HG03460 (cell line): ENCODE measurements at regions not wholly inside any gene's neighbourhood (a gene's known extent, or its start where the extent isn't known, plus 50 kb on each side); places are given as distances from the start of the nearest gene placed in this dataset.

Experiments
- ATAC-seq: cut with Tn5 transposase; IDR thresholded peaks from one replicate; pipeline ENCODE4 v1.9.1; 2021; ENCODE audit not compliant: unreplicated experiment

GRCh38 chr14:86673523-86673969 lies 1143.6 kb downstream of the FLRT2 start:
- ATAC-seq: no peak

DNA sequence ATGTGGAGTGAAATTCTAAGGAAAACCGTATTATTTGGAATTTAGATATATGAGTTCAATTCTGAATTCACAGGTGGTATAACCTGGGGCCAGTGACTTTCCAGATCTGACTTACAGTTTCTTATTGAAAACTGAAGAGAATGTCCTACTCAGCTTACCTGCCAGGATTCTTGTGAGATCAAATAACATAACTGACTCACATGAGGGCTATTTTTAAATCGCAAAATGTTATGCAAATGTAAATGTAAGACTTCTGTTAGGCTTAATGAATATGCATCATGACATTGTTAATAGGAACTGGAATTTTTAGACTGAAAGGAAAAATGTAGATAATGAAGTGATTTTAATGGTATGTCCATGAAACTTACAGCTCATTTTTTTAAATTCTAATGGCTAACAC lies 1142.1 kb downstream of the FLRT2 start:
- ATAC-seq: no peak

DNA sequence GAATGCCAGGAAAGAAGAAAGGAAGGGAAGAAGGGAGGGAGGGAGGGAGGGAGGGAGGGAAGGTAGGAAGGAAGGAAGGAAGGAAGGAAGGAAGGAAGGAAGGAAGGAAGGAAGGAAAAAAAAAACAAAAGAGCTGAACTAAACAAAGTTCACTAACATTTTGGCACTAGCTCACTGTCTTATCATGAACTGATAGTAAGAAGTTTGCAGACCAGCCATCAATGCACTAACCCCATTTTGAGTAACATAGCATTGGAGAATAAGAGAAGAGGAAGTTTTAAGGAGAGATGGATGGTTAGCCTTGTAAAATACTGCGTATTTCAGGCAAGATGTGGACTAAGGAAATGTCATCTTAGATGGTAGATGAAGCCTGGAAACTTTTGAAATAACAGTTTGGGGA lies 1136.0 kb downstream of the FLRT2 start:
- no peak for ATAC-seq

DNA sequence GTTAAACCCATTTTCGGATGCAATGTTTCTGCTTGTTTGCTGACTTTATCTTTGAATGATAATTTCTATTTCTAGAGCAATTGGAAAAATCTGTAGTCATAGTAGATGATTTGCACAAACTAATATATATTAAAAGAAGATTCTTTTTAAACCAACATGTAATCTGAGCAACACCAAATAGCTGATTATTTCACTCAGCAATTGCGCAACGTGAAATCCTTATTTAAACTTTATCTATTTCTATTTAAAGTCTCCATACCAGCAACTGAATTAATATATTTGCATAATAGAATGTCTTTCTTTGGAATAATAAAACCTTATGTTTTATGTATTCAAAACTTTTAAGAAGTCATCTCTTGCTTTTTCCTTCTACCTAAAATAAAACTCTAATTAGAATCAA lies 1132.4 kb downstream of the FLRT2 start:
- ATAC-seq: no peak

- ATAC-seq: no peak
These were observed 1124.7 kb downstream of the FLRT2 start for GRCh38 chr14:86654558-86655184.

DNA sequence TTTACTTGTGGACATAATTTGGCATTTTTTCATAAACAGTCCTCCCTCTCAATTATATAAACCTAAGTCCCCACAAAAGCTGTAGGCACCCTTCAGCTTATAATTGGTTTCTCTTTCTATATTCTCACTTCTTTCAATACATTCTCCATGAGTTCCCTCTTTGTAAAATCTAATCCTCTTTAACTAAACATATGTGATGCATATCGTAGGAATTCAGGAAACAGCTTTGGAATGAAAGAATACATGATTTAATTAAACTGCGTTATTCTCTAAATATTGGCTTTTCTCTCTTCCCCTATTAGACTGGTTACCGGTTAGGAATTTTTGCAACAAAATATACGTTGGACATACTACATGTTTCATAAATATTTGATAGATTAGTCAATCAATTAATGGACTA lies 1122.6 kb downstream of the FLRT2 start:
- ATAC-seq: no peak

DNA sequence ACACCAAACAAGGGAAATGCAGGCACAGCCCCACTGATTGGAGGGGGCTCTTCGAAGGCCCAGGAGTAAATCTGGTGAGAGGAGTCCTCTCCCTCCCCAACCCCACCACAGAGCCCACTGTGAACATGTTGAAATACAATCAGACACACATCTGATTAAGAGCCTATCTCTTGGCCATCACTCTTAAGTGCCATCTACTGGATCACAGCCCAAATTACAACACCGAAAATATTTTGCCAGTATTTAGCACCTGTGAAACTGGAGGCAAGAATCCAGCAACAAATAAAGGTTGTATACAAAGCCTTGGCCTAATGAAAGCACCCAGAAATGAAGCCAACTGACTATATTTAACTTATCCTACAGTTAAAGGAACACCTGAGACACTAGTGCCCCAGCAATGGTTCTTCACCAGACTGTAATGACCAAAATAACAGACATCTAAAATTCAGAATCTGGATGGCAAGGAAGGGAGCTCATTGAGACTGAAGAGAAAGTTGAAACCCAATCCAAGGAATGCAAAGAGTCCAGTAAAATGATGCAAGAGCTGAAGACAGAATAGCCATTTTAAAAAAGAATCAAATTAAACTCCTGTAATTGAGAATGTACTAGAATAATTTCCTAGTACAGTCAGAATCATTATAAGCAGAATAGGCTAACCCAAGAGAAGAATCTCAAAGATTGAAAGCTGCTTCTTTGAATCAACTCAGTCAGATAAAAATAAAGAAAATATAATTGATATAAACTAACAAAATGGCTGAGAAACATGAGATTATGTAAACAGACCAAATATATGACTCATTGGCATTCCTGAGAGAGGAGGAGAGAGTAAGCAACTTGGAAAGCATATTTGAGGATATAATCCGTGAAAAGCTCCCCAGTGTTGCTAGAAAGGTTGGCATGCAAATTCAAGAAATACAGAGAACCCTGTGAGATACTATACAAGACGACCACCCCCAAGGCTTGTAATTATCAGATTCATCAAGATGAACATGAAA lies 1117.0 kb downstream of the FLRT2 start:
- no peak for ATAC-seq

- no peak for ATAC-seq
These were observed 1116.2 kb downstream of the FLRT2 start for GRCh38 chr14:86646125-86646524.

- no peak for ATAC-seq
These were observed 1111.4 kb downstream of the FLRT2 start for GRCh38 chr14:86641310-86641709.

DNA sequence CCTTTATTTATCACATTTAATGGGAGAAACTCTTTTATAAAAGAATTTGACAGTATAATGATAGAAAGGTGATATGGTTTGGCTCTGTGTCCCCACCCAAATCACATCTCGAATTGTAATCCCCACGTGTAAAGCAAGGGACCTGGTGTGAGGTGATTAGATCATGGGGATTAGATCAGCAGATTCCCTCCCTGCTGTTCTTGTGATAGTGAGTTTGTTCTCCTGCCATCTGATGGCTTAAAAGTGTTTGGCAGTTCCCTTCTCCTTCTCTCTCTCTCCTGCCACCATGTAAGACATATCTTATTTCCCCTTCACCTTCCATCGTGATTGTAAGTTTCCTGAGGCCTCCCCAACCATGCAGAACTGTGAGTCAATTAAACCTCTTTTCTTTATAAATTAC lies 1110.3 kb downstream of the FLRT2 start:
- ATAC-seq: no peak

DNA sequence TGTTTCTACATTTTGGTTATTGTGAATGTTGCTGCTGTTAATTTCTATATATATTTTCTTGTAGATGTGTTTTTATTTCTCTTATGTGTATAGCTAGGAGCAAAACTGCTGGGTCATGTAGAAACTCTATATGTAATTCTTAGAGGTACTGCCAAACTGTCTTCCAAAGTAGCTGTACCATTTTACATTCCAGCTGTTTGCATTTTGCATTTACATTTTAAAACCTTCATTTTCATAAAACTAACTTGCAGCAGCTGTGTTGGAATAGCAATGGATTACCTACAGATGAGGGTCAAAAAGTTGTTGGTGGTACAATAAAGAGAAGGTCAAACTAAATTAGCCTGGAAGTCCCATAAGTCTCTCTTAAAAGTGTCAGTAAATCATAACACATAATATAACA lies 1109.7 kb downstream of the FLRT2 start:
- ATAC-seq: no peak

DNA sequence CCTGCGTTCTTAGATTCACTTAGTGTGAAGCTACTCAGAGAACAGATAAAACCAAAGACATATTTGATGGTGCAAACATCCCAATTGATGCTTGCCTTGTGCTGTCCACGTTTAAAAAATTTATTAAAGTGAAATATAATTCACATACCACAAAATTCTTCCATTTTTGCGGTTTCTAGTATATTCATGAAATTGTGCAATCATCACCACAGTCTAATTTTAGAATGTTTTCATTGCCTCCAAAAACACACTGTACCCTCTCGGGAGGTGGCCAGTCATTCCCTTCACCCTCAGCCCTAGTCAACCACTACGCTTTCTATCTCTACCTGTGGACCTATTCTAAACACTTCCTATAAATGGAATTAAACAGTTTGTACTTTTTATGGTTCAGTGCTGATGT lies 1109.2 kb downstream of the FLRT2 start:
- ATAC-seq: no peak

- ATAC-seq: no peak
These were observed 1097.1 kb downstream of the FLRT2 start for GRCh38 chr14:86627080-86627479.

DNA sequence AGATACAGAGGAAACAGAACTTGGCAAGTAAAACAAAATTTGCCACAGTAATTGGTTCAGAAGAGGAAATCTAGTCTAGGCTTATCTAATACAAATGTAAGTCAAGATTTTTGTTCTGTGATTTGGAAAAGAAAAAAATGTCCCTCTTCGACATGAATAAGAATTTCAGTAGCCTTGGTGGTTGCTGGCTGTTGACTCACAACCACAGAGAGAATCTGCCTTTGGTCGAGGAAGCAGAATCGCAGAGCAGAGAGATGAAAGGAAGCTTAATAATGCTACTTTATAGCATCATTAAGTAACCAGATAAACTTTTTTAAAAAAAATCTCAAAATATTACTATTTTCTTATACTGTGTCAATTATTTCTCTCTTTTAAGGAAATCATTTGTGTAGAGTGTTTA lies 1096.6 kb downstream of the FLRT2 start:
- ATAC-seq: no peak

DNA sequence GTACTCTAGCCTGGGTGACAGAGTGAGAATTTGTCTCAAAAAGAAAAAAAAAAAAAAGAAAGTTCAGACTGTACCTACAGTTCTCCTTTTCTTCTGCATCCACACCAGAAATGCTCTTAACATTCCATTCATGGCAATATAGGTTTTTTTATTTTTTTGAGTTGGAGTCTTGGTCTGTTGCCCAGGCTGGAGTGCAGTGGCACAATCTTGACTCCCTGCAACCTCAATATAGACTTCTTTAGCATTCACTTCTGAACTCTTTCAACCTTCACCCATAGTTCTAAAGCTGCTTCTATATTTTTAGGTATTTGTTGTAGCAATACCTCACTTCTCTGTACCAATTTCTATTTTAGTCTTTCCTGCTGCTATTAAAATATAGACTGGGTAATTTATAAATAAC lies 1095.7 kb downstream of the FLRT2 start:
- ATAC-seq: no peak

DNA sequence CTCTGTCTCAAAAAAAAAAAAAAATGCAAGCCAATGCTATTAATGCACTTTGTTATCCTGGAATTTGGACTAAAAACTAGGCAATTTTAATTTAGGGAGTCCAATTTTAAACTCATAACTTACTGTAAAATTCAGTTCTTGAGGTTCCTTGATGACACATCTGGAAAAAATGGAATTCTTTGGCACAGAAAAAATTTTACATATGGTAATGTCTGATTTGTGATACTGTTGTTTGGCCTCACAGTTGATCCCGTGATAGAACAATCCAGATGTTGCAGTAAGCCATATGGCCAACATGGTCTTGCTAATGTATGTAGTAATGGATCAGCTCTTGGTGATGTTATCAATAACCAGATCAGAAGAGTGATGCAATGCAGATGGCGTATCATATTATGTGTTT lies 1089.8 kb downstream of the FLRT2 start:
- ATAC-seq: no peak

- ATAC-seq: no peak
These were observed 1083.8 kb downstream of the FLRT2 start for GRCh38 chr14:86613786-86614185.

DNA sequence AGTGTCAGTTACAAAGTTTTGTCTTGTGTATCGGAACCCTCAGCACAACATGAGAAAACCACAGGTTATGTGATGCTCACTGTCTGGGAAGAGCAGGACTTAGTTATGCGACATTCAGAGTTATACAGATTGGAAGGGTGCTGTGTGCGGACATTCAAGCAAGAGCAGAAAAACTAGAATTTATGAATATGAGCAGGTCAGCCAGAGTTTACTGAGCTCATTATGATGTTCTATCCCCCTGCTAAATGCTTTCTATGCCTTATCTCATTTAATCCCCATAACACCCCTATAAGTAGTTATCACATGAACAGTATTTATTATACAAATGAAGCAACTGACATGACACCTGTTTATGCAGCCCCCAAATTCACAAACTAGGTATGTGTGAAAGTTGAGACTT lies 1083.2 kb downstream of the FLRT2 start:
- ATAC-seq: no peak

GRCh38 chr14:86604561-86604960 lies 1074.6 kb downstream of the FLRT2 start:
- ATAC-seq: no peak

DNA sequence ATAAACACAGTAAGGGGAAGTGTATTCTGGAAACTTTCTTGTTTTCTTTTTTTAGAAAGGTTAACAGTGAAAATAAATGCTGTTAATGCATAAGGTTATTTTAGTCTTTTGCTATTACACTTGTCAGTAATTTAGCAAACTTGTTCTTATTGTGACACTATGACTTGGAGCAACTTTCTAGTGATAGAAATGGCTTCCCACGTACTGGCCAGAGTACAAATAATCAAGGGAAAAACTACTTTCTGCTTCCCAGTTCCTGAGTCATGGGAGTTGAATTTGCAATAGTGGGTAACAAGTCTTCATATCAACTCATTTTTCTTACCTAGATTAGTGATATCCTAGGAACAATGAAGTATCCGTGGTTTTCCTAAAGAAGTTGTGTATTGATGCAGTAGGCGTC lies 1072.3 kb downstream of the FLRT2 start:
- no peak for ATAC-seq

- no peak for ATAC-seq
These were observed 1071.9 kb downstream of the FLRT2 start for GRCh38 chr14:86601813-86602212.

GRCh38 chr14:86597279-86597678 lies 1067.3 kb downstream of the FLRT2 start:
- ATAC-seq: no peak
